ENCODE measurements at regions not wholly inside any gene's neighbourhood (a gene's known extent, or its start where the extent isn't known, plus 50 kb on each side); places are given as distances from the start of the nearest gene placed in this dataset.

DNA sequence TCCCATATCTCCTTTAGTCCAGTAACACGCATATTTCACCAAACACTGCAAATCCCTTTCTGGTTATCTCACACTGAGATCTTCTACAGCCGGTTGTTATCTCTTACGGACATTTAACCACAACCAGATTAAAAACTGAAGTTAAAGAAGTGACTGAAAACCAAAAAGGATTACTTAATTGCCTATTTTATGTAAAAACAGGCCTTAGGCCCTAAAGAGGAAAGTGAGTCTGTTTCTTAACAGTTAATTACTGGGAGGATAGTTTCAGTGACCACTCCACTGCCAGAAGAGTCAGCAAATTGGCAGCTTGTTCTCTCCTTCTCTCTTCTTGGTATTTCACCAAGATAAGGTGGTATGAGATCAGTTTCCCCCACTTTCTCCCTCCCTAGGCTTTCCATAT is 161.9 kb upstream of the MEOX2 start:
- TF ChIP-seq, protein P1, sequence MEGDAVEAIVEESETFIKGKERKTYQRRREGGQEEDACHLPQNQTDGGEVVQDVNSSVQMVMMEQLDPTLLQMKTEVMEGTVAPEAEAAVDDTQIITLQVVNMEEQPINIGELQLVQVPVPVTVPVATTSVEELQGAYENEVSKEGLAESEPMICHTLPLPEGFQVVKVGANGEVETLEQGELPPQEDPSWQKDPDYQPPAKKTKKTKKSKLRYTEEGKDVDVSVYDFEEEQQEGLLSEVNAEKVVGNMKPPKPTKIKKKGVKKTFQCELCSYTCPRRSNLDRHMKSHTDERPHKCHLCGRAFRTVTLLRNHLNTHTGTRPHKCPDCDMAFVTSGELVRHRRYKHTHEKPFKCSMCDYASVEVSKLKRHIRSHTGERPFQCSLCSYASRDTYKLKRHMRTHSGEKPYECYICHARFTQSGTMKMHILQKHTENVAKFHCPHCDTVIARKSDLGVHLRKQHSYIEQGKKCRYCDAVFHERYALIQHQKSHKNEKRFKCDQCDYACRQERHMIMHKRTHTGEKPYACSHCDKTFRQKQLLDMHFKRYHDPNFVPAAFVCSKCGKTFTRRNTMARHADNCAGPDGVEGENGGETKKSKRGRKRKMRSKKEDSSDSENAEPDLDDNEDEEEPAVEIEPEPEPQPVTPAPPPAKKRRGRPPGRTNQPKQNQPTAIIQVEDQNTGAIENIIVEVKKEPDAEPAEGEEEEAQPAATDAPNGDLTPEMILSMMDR (IDR thresholded peaks at IDR 0.05; ENCODE audit: insufficient read depth, low read depth, low read length): no peak
- TF ChIP-seq EZH2 (IDR thresholded peaks at IDR 0.05; ENCODE audit: insufficient read depth, low read length): no peak

All from astrocyte (in vitro differentiated cells and primary cell).